Ishikawa (cell line): ENCODE measurements at regions not wholly inside any gene's neighbourhood (a gene's known extent, or its start where the extent isn't known, plus 50 kb on each side); places are given as distances from the start of the nearest gene placed in this dataset.

ENCODE experiments used
- CREB1 ChIP-seq: IDR thresholded peaks from 2 replicates; pipeline ENCODE4 v1.6.1; 2012; ENCODE audit warnings: low read depth
- MAX ChIP-seq: IDR thresholded peaks from 2 replicates; pipeline ENCODE4 v1.6.1; 2012
- NFIC ChIP-seq: IDR thresholded peaks from 2 replicates; pipeline ENCODE4 v1.6.1; 2012
- RAD21 ChIP-seq: IDR thresholded peaks from 2 replicates; pipeline ENCODE4 v1.6.1; 2012; ENCODE audit warnings: low read depth
- REST ChIP-seq: IDR thresholded peaks from 2 replicates; pipeline ENCODE4 v1.6.1; 2012; ENCODE audit warnings: low read depth, mild to moderate bottlenecking
- YY1 ChIP-seq: IDR thresholded peaks from 2 replicates; pipeline ENCODE4 v1.6.1; 2012; ENCODE audit warnings: low read depth
- ZBTB7A ChIP-seq: IDR thresholded peaks from 2 replicates; pipeline ENCODE4 v1.6.1; 2012; ENCODE audit warnings: low read depth

- TF ChIP-seq ZBTB7A (no peak), NFIC (no peak), MAX (no peak), CREB1 (no peak), RAD21 (no peak), YY1 (no peak), REST (no peak)
Observed at GRCh38 chr7:124219681-124220080, 186.8 kb upstream of the TMEM229A start.
